GM23248 (cell line): ENCODE measurements at regions not wholly inside any gene's neighbourhood (a gene's known extent, or its start where the extent isn't known, plus 50 kb on each side); places are given as distances from the start of the nearest gene placed in this dataset.

ENCODE experiments used
- EZH2 ChIP-seq: fragments of 200-600 bp; sonication (generic); IDR thresholded peaks from 2 replicates; pipeline ENCODE4 v1.6.1; 2018; ENCODE audit warnings: antibody characterized with exemption, mild to moderate bottlenecking; ENCODE audit not compliant: insufficient read depth, poor library complexity, severe bottlenecking
- EZH2phosphoT487 ChIP-seq: fragments of 200-600 bp; sonication (generic); IDR thresholded peaks from 2 replicates; pipeline ENCODE4 v1.6.1; 2018; ENCODE audit warnings: antibody characterized with exemption, moderate library complexity, mild to moderate bottlenecking, low read depth; ENCODE audit not compliant: insufficient read depth

DNA sequence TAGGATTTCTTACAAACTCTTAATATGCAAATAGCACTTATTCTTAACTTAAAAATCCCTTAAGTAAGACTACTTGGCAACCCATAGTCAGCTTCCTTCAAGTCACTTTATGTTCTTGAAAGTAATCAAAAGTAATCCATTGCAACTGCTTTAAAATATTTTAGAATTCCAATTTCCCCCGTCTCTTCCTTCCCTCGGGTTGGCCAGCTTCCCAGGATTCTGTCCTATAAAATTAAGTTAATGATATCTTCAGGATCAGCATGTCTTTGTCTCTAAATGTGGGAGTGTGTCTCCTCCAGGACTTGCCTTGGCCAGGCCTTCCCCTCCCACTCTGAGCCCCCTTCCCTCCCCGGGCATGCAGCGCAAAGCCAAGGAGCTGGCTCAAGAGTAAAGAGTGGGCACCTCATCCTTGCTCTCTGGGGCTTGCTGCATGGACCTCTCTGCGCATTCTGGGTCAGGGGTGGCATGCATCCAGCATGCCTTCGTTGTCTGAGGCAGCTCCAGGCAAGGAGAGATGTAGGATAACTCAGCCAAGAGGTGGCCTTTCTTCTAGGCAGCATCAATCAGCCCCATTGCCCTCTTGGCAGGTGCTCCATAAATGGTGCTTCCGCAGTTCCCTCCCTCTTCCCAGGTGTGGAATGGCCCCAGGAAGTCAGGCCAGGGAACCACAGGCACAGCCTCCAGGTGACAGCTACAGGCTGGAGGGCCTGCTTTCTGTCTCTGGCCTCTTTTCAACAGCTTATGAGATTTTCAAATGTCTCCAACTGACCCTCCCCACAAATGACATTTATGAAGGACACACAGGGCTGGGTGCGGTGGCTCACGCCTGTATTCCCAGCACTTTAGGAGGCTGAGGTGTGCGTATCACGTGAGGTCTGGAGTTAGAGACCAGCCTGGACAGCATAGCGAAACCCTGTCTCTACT lies 108.7 kb upstream of the ALDH1A3 start:
- no peak for TF ChIP-seq EZH2
- TF ChIP-seq EZH2phosphoT487 = no peak
